K562 (cell line): ENCODE measurements at regions not wholly inside any gene's neighbourhood (a gene's known extent, or its start where the extent isn't known, plus 50 kb on each side); places are given as distances from the start of the nearest gene placed in this dataset.

Source experiments
- ATAC-seq: fragments of 200-7000 bp; cut with Tn5 transposase; 3 replicates; pipeline ENCODE4 v1.9.1; 2020; ENCODE audit warnings: moderate library complexity
- BruUV-seq: library from RNA; stranded (reverse); fragments of 400-500 nt; replicated peaks from 2 replicates; lab custom pipeline; 2021; lab: Mats Ljungman, UMichigan
- CTCF ChIA-PET: fragments of 300-600 bp; formaldehyde crosslinking; extraction: SDS; loops from one replicate; lab custom pipeline; 2021; ENCODE audit warnings: low intra/inter-chr PET ratio; lab: Yijun Ruan, JAX
- POLR2A ChIA-PET: fragments of 300-600, 350-650 bp; sonication (Branson Sonifier 250); formaldehyde crosslinking; extraction: SDS; loops from one replicate; lab custom pipeline; 2021; ENCODE audit warnings: antibody characterized with exemption, inconsistent platforms; lab: Yijun Ruan, JAX
- DNase-seq, 4 experiments: peaks; one replicate each; pipeline versions ENCODE4 v3.0.0 to v3.0.0-alpha.2; 2011 to 2018; ENCODE audit warnings: low spot score in 3 of 4, mixed read lengths in 3 of 4; ENCODE audit errors: extremely low read depth in 1 of 4
- FAIRE-seq: peaks from 2 replicates; lab custom pipeline; 2011; peaks lifted over from hg19 to GRCh38; lab: Jason Lieb, UNC
- H2AFZ ChIP-seq: 2 replicates; pipeline ENCODE4 v1.6.0; 2011; ENCODE audit warnings: low read depth, low read length, control low read depth, inconsistent platforms
- H3K27ac ChIP-seq: fragments of 200-600 bp; 3 replicates; pipeline ENCODE4 v1.8.0; 2011; ENCODE audit warnings: low read depth, mild to moderate bottlenecking, control low read depth, inconsistent platforms, low read length, moderate library complexity, mixed read lengths; ENCODE audit errors: extremely low read depth
- H3K27me3 ChIP-seq, 2 experiments: fragments of 300-600 bp in 1 of 2; 2 replicates in 1 of 2; 3 replicates in 1 of 2; pipeline versions ENCODE4 v1.6.0 to v1.8.0; 2011; ENCODE audit warnings: inconsistent platforms in 2 of 2, low read length in 2 of 2, mild to moderate bottlenecking in 1 of 2, mixed read lengths in 1 of 2, moderate library complexity in 1 of 2; ENCODE audit not compliant: control insufficient read depth in 2 of 2, insufficient read depth in 2 of 2
- H3K36me3 ChIP-seq: fragments of 300-600 bp; 3 replicates; pipeline ENCODE4 v1.8.0; 2011; ENCODE audit warnings: mild to moderate bottlenecking, low read length, inconsistent platforms; ENCODE audit not compliant: control insufficient read depth, insufficient read depth
- H3K4me1 ChIP-seq, 2 experiments: fragments of 200-600 bp in 1 of 2; replicated peaks in 1 of 2; 2 replicates in 1 of 2; 3 replicates in 1 of 2; pipeline versions ENCODE4 v1.5.1 to v1.8.0; 2011; ENCODE audit warnings: inconsistent platforms in 2 of 2, low read length in 2 of 2, mild to moderate bottlenecking in 1 of 2, mixed read lengths in 1 of 2, moderate library complexity in 1 of 2; ENCODE audit not compliant: control insufficient read depth in 2 of 2, insufficient read depth in 2 of 2
- H3K4me2 ChIP-seq: 2 replicates; pipeline ENCODE4 v1.6.1; 2011; ENCODE audit warnings: low read length, control low read depth, inconsistent platforms, mixed read lengths; ENCODE audit not compliant: insufficient read depth
- H3K4me3 ChIP-seq: fragments of 200-600 bp; sonication (generic), shearing (Covaris generic); 2 replicates; pipeline ENCODE4 v1.5.1; 2016; ENCODE audit warnings: control low read depth, inconsistent platforms
- H3K79me2 ChIP-seq: fragments of 200-600 bp; 3 replicates; pipeline ENCODE4 v1.8.0; 2011; ENCODE audit warnings: low read length, inconsistent platforms; ENCODE audit not compliant: control insufficient read depth, insufficient read depth
- H3K9ac ChIP-seq, 2 experiments: 2 replicates each; pipeline versions ENCODE4 v1.6.0 to v1.6.1; 2011; ENCODE audit warnings: low read depth in 2 of 2, low read length in 2 of 2, control low read depth in 1 of 2, inconsistent platforms in 1 of 2, mild to moderate bottlenecking in 1 of 2, mixed read lengths in 1 of 2; ENCODE audit not compliant: insufficient read depth in 1 of 2
- H3K9me1 ChIP-seq: one replicate; pipeline ENCODE4 v1.6.0; 2011; ENCODE audit warnings: inconsistent platforms, mild to moderate bottlenecking, low read length, moderate library complexity; ENCODE audit not compliant: control insufficient read depth, insufficient read depth
- H3K9me3 ChIP-seq: replicated peaks from 2 replicates; pipeline ENCODE4 v1.5.1; 2011; ENCODE audit warnings: low read depth, low read length, inconsistent platforms; ENCODE audit not compliant: control insufficient read depth, insufficient read depth
- H4K20me1 ChIP-seq: replicated peaks from 2 replicates; pipeline ENCODE4 v1.6.1; 2011; ENCODE audit warnings: low read length, inconsistent platforms, mixed read lengths; ENCODE audit not compliant: control insufficient read depth, insufficient read depth
- CEBPB ChIP-seq: fragments of 450-650 bp; IDR thresholded peaks from 2 replicates; pipeline ENCODE4 v1.6.1; 2016; ENCODE audit warnings: missing genetic modification characterization, missing compliant biosample characterization
- MYBL2 ChIP-seq, 2 experiments: fragments of 450-650 bp in 1 of 2; sonication (generic) in 1 of 2; formaldehyde crosslinking in 1 of 2; IDR thresholded peaks; 2 replicates each; pipeline versions ENCODE4 v1.6.1 to v1.8.1; 2017 to 2022; ENCODE audit warnings: borderline replicate concordance in 1 of 2, inconsistent platforms in 1 of 2, low read depth in 1 of 2, mild to moderate bottlenecking in 1 of 2, missing genetic modification reagents in 1 of 2, moderate library complexity in 1 of 2
- TAF9B ChIP-seq: fragments of 450-650 bp; IDR thresholded peaks from 2 replicates; pipeline ENCODE4 v1.6.1; 2018; ENCODE audit warnings: mild to moderate bottlenecking; ENCODE audit not compliant: partially characterized antibody
- TRIM25 ChIP-seq: fragments of 450-650 bp; IDR thresholded peaks from 2 replicates; pipeline ENCODE4 v1.7.0; 2016; ENCODE audit warnings: borderline replicate concordance
- ZFPM2 ChIP-seq: fragments of 250-450 bp; sonication (Bioruptor Pico); IDR thresholded peaks from 2 replicates; pipeline ENCODE4 v1.5.1; 2022; ENCODE audit warnings: mild to moderate bottlenecking
- ZNF124 ChIP-seq: sonication (generic); formaldehyde crosslinking; IDR thresholded peaks from 2 replicates; pipeline ENCODE4 v1.8.1; 2022; ENCODE audit warnings: missing genetic modification reagents
- ZSCAN29 ChIP-seq: fragments of 450-650 bp; IDR thresholded peaks from 2 replicates; pipeline ENCODE4 v1.6.1; 2017
- WGBS: fragments of 100-300 bp; shearing (Covaris generic); methylation state at CpG from one replicate; pipeline ENCODE4 v1.1.6; 2016; ENCODE audit warnings: low coverage, mixed read lengths; ENCODE audit not compliant: insufficient coverage; ENCODE audit errors: missing lambda C conversion rate; 5-methylcytosine and 5-hydroxymethylcytosine counted together
- in situ Hi-C: fragments of 300-500 bp; cut with MboI; formaldehyde crosslinking; loops from 4 replicates; pipeline ENCODE4 v1.15.0; 2018; ENCODE audit warnings: inconsistent platforms, mixed read lengths
- intact Hi-C: fragments of 100-400 bp; cut with micrococcal nuclease; formaldehyde crosslinking; loops from 2 replicates; pipeline ENCODE4 v1.14.2; 2022
- TF ChIP-seq, protein P1 (sequence below): fragments of 450-650 bp; formaldehyde crosslinking; IDR thresholded peaks from 2 replicates; pipeline ENCODE4 v1.4.0; 2020; ENCODE audit warnings: mild to moderate bottlenecking, mixed read lengths
- TF ChIP-seq, protein P2 (sequence below), 2 experiments: fragments of 450-650 bp in 1 of 2; IDR thresholded peaks; 2 replicates each; pipeline ENCODE4 v1.6.1; 2011 to 2017; ENCODE audit warnings: low read depth in 2 of 2, antibody characterized with exemption in 1 of 2, borderline replicate concordance in 1 of 2, low read length in 1 of 2, mild to moderate bottlenecking in 1 of 2, mixed read lengths in 1 of 2; ENCODE audit not compliant: control insufficient read depth in 1 of 2

GRCh38 chr17:54269881-54270280 is 447.2 kb downstream of the KIF2B start:
- Histone ChIP-seq H3K4me1 (no peaks in the 10 kb centered on the region), H3K79me2 (no peaks in the 10 kb centered on the region), H3K27ac (no peak overlapping the region), H3K9me1 (no peaks in the 10 kb centered on the region), H3K27me3 (no peaks in the 10 kb centered on the region), H3K9ac (no peak overlapping the region), H2AFZ (no peak overlapping the region), H3K4me3 (no peak overlapping the region), H4K20me1 (no peaks in the 10 kb centered on the region), H3K36me3 (no peaks in the 10 kb centered on the region), H3K9me3 (no peaks in the 10 kb centered on the region), H3K4me2 (no peak overlapping the region)
- no TSS peak for BruUV-seq
- TF ChIP-seq, protein P1, sequence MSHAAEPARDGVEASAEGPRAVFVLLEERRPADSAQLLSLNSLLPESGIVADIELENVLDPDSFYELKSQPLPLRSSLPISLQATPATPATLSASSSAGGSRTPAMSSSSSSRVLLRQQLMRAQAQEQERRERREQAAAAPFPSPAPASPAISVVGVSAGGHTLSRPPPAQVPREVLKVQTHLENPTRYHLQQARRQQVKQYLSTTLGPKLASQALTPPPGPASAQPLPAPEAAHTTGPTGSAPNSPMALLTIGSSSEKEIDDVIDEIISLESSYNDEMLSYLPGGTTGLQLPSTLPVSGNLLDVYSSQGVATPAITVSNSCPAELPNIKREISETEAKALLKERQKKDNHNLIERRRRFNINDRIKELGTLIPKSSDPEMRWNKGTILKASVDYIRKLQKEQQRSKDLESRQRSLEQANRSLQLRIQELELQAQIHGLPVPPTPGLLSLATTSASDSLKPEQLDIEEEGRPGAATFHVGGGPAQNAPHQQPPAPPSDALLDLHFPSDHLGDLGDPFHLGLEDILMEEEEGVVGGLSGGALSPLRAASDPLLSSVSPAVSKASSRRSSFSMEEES (CRISPR knock-in tag) = no peak
- CTCF ChIA-PET = no interaction called here
- POLR2A ChIA-PET = no interaction called here
- in situ Hi-C loops (no loop called here), intact Hi-C loops (no loop called here)
- DNase-seq (no peak), ATAC-seq (no peak), FAIRE-seq (no peak)
- 0% methylated on average over 2 of the region's 2 CpGs for WGBS

GRCh38 chr17:54270499-54270898 is 447.8 kb downstream of the KIF2B start:
- Histone ChIP-seq H3K9me3 (no peaks in the 10 kb centered on the region), H3K4me3 (no peak overlapping the region), H4K20me1 (no peaks in the 10 kb centered on the region), H3K36me3 (no peaks in the 10 kb centered on the region), H3K27ac (no peak overlapping the region), H3K79me2 (no peaks in the 10 kb centered on the region), H3K9ac (no peak overlapping the region), H3K9me1 (no peaks in the 10 kb centered on the region), H3K4me1 (no peaks in the 10 kb centered on the region), H3K27me3 (no peaks in the 10 kb centered on the region), H2AFZ (no peak overlapping the region), H3K4me2 (no peak overlapping the region)
- no peak for TF ChIP-seq CEBPB (tag)
- no peak for TF ChIP-seq ZSCAN29
- no peak for TF ChIP-seq ZFPM2 (CRISPR knock-in tag)
- TF ChIP-seq ZNF124 (CRISPR knock-in tag) = no peak
- TF ChIP-seq TRIM25 = no peak
- no peak for TF ChIP-seq TAF9B
- TF ChIP-seq, protein P2, sequence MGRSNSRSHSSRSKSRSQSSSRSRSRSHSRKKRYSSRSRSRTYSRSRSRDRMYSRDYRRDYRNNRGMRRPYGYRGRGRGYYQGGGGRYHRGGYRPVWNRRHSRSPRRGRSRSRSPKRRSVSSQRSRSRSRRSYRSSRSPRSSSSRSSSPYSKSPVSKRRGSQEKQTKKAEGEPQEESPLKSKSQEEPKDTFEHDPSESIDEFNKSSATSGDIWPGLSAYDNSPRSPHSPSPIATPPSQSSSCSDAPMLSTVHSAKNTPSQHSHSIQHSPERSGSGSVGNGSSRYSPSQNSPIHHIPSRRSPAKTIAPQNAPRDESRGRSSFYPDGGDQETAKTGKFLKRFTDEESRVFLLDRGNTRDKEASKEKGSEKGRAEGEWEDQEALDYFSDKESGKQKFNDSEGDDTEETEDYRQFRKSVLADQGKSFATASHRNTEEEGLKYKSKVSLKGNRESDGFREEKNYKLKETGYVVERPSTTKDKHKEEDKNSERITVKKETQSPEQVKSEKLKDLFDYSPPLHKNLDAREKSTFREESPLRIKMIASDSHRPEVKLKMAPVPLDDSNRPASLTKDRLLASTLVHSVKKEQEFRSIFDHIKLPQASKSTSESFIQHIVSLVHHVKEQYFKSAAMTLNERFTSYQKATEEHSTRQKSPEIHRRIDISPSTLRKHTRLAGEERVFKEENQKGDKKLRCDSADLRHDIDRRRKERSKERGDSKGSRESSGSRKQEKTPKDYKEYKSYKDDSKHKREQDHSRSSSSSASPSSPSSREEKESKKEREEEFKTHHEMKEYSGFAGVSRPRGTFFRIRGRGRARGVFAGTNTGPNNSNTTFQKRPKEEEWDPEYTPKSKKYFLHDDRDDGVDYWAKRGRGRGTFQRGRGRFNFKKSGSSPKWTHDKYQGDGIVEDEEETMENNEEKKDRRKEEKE (IDR thresholded peaks at IDR 0.05; ENCODE audit: borderline replicate concordance in 1 of 2, control insufficient read depth in 1 of 2, low read depth in 2 of 2, low read length in 1 of 2) = no peak
- no peak for TF ChIP-seq MYBL2 (IDR thresholded peaks at IDR 0.05; ENCODE audit: low read depth)
- no peak for TF ChIP-seq MYBL2 (CRISPR knock-in tag; IDR thresholded peaks at IDR 0.05; ENCODE audit: borderline replicate concordance)
- POLR2A ChIA-PET = no interaction called here
- FAIRE-seq = no peak
- no peak for DNase-seq
- CTCF ChIA-PET = no interaction called here
- BruUV-seq = no TSS peak
- no peak for ATAC-seq
- 8% methylated on average over 2 of the region's 2 CpGs for WGBS
- in situ Hi-C loops = no loop called here
- intact Hi-C loops = no loop called here
